PC-3 (cell line): ENCODE measurements at regions not wholly inside any gene's neighbourhood (a gene's known extent, or its start where the extent isn't known, plus 50 kb on each side); places are given as distances from the start of the nearest gene placed in this dataset.

Experiments used
- CTCF ChIP-seq: fragments of 300-600 bp; sonication (generic); conservative IDR thresholded peaks from 2 replicates; pipeline ENCODE4 v1.5.1; 2017; ENCODE audit warnings: antibody characterized with exemption, low read depth, mild to moderate bottlenecking, low read length
- EZH2 ChIP-seq: fragments of 300-600 bp; sonication (generic); IDR thresholded peaks from one replicate; pipeline ENCODE4 v1.6.1; 2017; ENCODE audit warnings: antibody characterized with exemption, mild to moderate bottlenecking, low read length; ENCODE audit not compliant: unreplicated experiment
- EZH2phosphoT487 ChIP-seq: fragments of 300-600 bp; sonication (generic); IDR thresholded peaks from 2 replicates; pipeline ENCODE4 v1.6.1; 2018; ENCODE audit warnings: mild to moderate bottlenecking, antibody characterized with exemption, low read length, borderline replicate concordance

- TF ChIP-seq CTCF (no peak), EZH2 (no peak), EZH2phosphoT487 (no peak)
Observed at GRCh38 chr6:14460556-14460955, 343.0 kb downstream of the CD83 start.
